Mucosa of gallbladder (tissue), 1 donor: ENCODE measurements at regions not wholly inside any gene's neighbourhood (a gene's known extent, or its start where the extent isn't known, plus 50 kb on each side); places are given as distances from the start of the nearest gene placed in this dataset.

Source experiments
- DNase-seq: peaks from one replicate; pipeline ENCODE4 v3.0.0-alpha.2; 2020; ENCODE audit warnings: low spot score
- donor health status: DM: no; HTN: no; CAD: no.

DNA sequence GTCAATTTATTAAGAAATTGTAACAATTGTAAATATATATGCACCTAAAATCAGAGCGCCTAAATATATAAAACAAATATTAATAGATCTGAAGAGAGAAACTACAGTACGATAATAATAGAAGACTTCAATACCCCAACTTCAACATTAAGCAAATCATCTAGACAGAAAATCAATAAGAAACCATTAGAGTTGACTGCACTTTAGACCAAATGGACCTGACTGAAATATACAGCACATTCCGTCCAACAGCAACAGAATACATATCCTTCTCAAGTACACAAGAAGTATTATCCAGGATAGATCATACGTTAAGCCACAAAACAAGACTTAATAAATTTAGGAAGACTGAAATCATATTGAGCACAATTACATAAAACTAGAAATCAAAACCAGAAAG lies 208.7 kb downstream of the MED10 start:
- DNase-seq, result no peak

DNA sequence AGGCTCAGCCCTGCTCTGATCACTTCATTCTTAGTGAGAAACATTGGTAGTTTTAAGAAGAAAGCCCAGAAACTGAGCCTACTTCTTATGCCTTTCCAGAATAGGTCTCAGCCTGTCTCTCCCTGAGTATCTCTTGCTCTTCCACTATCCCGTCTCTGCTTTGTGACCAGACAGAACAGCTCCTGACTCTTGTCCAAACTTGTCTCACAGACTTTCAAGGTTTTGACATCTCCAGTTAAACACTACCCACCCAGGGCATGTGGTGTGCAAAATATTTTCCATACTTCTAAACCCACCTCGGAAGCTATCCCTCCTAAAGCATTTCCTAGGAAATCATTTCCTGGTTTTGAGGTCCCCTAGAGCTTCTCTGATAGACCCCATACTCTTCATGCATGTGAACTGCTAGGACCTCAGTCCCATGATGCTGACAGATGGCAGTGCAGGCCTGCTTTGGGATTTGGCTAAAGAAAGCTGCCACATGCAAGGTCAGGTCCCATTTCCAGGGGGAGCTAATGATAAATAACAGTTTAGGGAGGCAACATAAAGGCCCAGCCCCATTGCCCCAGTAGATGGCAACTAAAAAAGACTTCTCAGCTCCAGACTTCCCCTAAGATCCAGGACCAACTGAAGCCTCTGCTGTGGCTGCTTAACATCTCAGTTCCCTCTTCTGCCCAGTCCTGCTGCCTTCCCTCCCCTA lies 211.5 kb downstream of the MED10 start:
- no peak for DNase-seq

DNA sequence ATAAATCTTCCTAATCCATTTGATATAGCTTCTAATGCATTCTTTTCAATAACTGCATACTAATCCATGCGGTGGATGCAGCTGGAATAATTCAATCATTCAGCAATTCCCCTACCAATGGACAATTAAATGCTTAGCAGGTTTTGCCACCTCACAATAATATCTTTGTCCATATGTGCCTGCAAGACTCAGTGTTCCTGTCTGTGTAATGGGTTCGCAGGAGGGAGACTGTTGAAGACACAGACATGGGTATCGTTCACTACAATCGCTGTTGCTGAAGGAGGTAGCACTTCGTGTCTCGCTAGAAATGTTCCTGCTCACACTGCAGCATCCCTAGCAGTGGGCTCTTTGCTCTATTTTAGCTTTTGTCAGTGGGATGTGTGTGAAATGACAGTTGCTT lies 214.4 kb downstream of the MED10 start:
- DNase-seq, result no peak

DNA sequence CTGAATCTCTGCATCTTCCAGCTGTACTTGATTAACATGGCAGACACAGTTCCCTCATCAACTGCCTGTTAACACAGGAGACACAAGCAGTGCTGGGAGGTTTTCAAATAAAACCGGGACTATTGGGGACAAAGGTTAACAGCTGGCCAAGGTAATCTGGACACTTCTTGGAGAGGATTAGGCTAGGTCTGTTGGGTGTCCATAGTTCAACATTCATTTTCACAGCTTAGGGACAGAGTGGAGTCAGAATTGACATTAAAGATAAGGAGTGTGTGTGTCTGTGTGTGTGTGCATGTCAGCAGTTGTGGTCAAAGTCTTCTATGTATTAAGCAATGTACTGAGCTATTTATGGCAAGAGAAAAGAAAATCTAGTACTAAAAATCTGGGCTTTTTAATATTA lies 216.2 kb downstream of the MED10 start:
- no peak for DNase-seq

DNA sequence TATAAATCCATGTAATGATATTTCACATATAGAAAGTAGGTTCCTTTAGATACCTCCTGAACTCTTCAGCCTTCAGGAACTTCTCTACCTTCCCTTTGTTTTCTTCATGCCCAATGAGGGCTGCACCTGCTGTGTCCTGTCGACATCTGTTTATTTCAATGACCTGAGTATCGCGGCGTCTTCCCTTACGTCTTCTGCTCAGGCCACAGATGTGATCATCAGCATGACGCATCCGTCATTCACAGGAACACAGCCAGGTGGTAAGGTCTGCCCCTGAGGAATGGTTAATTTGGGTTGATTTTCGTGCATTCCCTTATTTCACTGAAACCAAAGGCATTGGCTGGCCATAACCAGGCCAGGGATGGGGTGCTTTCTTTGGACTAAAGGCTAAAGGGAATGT lies 217.1 kb downstream of the MED10 start:
- no peak for DNase-seq

DNA sequence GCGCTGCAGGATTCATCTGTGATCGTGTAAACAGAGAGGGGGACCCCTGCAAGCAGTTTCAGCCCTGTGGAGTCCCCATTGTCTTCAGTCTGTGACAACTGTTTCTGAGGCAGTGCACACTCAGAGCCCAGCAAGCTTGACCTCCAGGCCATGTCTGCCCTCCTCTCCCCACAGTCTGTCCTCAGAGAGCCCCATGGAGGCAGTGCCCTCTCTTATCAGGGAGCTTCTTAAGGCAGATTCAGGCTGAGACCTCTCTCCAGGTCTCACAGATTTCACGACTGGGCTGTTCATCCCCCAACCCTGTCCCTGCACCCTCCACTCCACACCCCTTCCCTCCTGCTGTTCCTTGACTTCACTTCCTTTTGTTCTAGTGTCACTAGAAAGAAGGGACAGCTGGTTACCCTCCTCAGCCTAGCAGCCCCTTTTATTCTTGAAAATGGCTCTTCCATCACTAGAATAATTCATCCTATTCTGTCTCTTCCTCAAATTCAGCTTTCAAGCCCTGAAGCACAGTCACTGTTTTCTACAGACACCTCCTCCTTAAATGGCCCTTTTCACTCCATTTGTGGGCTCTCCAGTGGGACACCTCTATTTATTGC lies 218.4 kb downstream of the MED10 start:
- DNase-seq, result no peak

DNA sequence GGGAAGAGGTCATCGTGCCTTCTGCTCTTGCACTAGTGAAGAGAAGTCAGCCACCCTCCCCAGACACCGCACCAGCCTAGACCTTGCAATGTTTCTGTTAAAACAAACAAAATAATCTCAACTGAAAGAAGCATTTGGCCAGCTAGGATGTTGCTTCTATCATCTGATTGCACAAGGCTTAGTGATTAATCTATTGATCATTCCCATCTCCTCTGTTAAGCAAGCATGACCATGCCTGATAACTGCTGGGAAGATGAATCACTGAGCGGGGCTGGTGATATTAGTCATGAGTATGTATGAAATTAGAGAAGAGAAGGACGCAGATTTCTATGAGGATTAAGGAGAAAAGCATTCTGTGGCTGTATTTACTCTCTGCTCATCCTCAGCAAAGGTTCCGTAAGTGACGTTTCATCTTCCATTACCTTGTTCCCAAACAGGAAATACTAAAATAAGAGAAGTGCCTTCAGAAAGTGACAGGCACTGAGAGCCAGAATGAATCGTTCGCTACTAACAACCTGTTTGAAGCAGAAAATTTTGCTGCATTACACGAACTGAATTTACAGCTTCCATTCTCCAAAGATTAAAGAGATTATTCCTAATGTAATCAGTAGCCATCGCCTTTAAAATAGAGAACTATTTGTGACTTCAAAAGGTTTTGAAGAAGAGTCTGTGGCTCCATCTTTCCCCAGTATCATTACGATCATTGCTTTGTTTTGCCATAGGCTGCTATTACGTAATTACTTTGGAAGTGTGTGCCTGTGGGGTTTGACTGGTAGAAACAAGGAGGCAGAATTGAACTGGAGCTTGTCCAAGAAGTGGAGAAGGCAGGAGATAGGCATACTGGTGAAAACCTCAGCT lies 219.1 kb downstream of the MED10 start:
- no peak for DNase-seq

DNA sequence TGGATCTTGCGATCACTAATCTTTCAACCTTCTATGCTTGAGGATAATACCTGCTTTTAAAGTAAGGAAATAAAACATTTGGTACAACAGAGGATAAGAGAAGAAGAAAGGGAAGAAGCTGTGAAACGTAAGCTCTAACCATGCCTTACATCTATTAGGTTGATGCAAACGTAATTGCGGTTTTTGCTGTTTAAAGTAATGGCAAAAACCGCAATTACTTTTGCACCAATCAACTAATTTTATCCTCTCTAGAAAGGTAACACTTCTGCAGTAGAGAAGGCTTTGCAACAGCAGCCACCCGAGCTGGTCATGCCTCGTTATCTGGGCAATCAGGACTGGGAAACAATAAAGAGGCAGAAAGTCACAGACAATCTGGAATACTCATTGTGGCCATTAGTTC lies 224.1 kb downstream of the MED10 start:
- no peak for DNase-seq

DNA sequence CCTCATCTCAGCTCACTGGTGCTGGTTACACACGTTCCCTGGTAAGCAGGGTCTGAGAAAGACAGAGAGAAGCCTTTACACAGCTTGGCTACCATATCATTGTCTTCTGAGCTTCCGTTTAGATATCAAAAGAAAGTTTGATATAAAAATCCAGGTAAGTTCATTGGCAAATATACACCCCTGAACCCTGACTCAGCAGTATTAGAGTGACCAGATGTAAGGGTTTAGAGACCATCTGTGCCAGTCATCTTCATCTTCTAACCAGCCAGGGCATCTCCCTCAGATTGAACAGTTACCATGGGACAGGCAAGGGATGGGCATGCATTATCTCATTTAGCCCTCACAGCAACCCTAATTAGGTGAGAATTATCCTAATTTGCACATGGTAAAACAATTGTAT lies 232.1 kb downstream of the MED10 start:
- no peak for DNase-seq

DNA sequence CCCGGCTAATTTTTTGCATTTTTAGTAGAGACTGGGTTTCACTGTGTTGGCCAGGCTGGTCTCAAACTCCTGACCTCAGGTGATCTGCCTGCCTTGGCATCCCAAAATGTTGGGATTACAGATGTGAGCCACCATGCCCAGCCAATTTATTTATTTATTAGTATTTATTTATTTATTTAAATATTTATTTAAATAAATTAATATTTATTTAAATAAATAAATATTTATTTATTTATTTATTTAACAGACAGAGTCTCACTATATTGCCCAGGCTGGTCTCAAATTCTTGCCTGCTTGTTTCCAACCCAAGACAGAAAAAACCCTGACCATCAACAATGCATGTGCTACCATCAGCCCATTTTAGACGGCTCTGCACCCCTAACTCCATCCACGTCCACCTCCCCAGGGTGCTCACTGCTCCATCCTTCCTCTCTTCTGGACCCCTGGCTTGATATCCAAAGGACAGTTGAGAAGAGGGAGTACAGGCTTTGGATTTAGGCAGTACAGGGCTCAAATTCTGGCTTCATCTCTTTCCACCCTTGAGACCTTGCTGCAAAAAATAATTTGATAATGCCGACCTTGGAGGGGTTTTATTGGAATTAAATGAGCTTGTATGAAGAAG lies 232.6 kb downstream of the MED10 start:
- DNase-seq, result no peak

DNA sequence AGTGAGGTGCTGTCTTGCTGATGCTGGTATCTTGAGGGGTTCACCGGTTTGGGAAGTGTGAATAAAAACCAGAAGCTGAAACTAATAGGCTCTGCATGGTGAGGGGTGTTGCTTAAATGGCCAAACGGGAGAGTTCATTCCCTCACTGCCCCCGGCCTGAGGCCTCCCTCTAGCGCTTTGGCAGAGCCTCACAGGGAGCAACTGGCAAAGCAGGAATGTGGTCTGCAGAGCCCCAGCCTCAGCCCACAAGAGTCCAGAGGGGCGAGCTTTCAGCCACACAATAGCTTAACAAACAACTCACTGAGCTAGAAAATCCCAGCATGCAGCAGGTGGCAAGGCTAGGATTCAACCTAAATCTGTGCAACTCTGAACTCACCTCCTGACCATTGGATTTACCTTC lies 234.8 kb downstream of the MED10 start:
- no peak for DNase-seq

DNA sequence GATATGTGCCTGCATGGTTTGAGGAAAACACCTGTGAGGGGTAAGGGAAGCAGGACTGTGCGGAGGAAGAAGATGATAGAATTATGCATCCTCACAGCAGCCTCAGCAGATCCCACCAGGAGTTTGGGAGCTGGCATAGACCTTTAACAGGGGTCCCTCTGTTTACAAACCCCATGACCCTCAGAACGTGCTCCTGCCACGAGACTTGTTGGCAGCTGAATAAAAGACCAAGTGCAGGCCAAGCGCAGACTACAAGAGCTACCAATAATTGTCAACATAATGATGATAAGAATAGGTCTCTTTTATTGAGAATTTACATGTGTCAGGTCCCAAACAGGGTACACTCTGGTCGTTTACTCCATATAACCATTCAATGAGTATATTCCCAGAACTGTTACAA lies 236.0 kb downstream of the MED10 start:
- DNase-seq, result no peak

DNA sequence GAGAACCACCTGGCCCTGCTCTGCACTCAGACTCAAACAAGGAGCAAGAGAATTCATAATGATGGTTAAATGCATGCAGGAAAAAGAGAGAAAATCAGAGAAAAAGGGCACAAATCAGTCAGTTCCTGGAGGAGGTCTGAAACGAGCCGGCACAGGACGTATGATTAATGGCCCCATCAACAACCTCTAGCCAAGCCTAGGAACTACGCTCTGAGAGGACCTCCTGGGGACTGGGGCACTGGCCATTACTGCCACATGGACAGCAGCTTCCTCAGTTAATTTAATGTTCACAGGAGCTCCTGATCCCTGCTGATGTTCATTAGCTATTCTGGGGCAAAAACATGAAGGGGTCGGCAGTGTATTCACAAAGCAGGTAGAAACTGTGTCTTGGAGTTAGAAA lies 238.1 kb downstream of the MED10 start:
- DNase-seq, result no peak

DNA sequence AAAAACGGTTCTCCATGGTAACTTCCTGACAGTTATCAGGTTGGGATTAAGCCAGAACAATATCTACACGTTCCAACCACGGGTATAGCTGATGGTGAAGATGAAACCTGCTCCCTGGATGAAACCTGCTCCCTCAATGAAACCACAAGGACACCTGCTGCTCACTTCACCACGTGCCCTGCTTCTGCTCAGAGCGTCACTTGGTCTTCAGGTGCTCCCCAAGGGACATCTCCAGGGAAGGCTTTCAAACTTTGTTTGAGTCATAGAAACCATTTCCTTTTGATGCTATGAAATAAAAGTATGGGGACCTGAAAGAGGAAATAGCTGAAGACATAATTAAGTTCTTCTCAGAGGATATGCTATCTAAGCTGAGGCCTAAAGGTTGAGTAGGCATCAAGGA lies 242.4 kb downstream of the MED10 start:
- DNase-seq, result no peak

DNA sequence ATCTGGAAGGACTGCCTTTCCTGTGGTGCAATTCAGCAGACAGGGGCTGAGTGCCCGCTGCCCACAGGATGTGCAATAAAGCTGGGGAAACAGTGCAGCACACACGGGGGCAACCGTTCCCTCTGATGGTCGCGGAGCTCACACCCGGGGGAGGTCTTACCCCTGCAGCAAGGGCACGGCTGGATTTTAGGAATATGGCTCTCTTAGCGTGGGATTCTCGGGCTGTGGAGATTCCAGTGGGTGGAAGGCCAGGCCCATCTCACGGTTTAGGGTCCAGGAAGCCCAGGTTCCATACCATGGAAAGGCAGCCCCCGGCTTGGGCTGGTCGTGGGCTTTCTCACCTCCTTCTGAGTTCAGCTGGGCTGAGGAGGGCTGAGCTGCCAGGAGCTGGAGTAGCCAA lies 244.1 kb downstream of the MED10 start:
- no peak for DNase-seq

DNA sequence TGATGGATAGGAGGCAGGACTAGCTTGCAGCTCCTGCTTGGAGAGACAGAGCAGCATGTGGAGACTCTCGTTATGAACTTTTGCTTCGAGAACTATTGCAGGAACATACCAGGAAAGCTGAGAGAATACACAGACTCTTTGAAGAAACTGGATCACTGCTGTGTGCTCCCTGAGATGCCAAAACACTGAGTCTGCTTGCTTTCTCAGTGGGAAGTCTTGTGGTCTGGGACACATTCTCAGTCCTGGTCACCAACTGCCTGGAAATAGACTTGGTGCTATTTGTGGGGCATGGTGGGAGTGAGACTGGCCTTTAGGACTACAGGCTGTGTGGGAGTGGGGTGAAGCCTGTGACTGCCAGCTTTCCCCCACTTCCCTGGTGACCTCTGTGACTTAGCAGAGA lies 252.6 kb downstream of the MED10 start:
- DNase-seq, result no peak

DNA sequence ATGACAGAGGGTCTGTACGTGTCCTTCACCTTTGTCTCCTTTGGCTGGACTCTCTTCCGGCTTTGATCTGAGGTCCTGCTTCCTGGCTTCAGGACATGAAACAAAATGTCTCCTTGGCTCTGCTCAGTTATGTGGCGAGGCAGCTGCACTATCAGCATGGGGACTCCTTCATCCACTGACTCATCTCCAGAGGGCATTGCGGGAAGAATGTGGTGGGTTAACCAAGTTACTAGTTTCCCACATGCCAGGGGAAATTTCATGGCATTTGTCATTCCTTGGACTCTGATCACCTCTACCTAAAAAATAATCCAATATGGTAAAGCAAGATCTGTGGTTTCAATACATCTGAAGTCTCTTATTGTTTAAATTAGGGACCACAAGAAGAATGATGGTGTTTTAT lies 259.7 kb downstream of the MED10 start:
- DNase-seq, result no peak

DNA sequence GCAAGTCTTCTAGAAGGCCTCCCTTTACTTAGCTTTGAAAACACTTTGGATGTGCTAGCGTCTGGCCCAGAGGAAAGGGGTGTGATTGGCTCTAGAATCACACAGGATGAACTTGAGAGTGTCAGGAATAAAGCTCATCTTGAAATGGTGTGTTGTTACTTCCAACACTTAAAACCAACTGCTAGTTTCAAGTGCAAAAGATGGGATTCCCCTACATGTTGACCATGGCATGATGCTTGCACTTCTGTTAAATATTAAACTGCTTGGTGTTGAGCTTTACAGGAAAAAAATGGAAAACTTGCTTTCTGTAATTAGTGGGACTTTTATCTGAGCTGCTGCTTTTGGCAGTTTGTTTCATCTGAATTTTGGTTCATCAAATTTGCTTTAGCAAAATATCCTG lies 261.1 kb downstream of the MED10 start:
- no peak for DNase-seq

DNA sequence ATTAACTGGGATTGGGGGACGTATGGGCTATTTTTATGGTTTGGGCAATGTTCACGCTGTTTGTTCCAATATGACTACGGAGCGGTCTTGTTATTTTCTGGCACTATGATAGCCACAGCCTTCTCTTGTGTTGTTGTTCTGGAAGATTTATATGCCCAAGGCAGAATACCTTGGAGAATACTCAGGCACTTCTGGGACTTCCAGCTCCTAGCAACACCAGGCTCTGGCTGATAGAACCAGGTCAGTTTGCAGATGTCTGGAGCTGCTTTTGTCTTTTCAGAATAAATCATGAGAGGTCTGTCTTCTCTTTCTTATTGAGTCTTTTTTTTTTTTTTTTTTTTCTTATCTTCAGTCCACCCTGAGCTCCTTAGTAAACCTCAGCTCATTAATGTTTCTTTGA lies 262.5 kb downstream of the MED10 start:
- DNase-seq, result no peak

DNA sequence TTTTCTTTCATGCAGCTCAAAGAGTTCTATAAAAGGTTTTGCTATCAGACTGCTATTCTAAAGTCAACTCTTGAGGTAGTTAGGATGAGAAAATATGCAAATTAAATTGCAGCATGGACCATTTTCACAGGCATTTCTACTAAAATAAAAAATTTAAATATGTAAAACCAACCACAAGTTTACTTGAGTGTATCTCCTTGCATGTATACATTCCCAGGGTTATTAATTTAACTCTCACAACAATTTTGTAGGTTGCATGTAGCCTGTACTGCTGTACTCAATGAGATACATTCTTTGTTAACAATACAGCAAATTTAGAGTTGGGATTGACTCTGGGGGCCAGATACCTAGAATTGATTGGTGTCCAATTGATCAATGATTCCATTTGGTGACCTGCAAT lies 265.8 kb downstream of the MED10 start:
- DNase-seq, result no peak

DNA sequence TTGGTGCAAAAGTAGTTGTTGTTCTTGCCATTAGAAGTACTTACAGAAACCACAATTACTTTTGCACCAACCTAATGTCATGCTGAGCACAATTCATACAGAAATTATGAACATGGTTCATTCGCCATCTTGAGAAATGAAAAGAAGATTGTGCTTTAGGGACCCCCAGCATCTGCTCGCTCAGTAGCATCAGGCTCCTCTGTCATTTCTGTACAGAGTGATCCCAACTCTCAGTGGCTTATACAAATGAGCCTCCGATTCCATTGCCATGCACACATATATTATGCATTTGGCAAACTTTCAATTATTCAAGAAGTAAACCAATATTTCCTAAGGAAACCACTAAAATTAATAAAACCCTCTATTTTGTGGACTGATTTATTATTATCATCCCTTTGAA lies 266.2 kb downstream of the MED10 start:
- no peak for DNase-seq

DNA sequence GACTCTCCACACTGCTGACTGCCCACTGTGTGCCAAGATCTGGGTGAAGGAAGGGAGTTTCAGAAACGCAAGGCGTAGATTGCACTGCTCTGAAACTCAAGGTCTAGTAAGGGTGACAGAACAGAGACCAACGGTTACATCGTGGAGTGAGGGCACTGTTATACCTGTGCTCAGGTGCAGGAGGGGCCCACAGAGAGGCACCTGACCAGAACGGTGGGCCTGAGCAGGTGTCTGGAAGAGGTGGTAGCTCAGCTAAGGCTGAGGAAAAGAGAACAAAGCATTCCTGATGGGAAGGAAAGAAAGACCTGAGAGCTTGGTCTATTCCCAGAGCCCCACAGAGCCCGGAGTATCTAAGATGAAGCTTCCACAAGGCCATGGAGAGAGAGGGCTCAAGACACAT lies 267.2 kb downstream of the MED10 start:
- DNase-seq, result no peak
